HG03095 (cell line): ENCODE measurements at regions not wholly inside any gene's neighbourhood (a gene's known extent, or its start where the extent isn't known, plus 50 kb on each side); places are given as distances from the start of the nearest gene placed in this dataset.
"Not testable (repeated sequence)": the region's sequence is repeated elsewhere in the genome, so short reads cannot be mapped to it uniquely, and the experiment has no call there.

Experiments
- ATAC-seq: cut with Tn5 transposase; IDR thresholded peaks from one replicate; pipeline ENCODE4 v1.9.1; 2021; ENCODE audit warnings: moderate library complexity; ENCODE audit not compliant: unreplicated experiment

DNA sequence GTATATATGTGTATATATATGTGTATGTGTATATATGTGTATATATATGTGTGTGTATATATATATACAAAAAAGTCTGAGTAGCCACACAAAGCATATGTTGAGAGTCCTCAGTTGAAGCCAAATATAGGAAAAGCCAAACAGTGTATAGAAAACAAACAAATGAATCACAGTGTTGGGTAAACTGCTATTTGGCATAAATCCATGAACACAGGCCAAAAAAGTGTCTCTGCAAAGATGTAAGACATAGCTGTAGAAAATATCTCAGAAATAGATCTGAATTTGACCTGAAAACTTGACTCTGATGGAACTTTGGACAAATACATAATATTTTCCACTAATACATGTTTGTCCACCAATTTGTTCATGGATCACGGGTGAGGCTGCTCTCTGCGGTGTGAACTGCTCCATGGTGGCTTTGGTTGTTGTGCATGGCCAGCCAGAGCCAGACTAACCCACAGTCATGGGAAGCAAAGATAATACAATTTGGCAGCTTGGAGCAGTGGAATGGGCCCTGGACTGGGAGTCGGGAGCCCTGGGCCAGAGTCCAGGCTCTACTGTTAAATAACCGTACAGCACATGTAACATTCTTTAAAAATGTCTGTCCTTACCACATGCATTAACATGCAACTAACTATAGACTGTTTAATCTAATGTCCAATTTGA is 76.9 kb upstream of the EED start:
- no peak for ATAC-seq

GRCh38 chr11:86166287-86166686 is 78.3 kb upstream of the EED start:
- ATAC-seq: not testable (repeated sequence)

- ATAC-seq: no peak
Observed at GRCh38 chr11:86164106-86164505, 80.4 kb upstream of the EED start.

GRCh38 chr11:86163221-86163876 is 81.2 kb upstream of the EED start:
- ATAC-seq: not testable (repeated sequence)

DNA sequence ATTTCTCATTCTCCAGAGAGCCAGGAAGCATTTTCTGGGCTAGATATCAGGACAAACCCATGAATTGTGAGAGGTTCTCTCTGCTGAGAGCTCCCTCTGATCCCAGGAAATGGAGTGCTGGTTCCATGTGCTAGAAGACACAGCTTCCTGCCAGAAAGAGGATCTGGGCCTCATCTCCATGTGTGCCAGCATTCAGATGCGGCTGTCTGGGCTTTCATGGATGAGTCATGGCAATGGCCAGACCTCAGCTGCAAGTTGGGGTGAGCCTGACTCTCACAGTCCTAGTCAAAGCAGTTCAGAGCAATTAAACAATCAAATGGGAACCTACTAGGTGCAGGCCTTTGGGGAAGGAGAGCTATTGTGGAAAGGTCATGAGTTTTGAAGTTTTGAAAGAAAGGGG is 82.3 kb upstream of the EED start:
- ATAC-seq: no peak

DNA sequence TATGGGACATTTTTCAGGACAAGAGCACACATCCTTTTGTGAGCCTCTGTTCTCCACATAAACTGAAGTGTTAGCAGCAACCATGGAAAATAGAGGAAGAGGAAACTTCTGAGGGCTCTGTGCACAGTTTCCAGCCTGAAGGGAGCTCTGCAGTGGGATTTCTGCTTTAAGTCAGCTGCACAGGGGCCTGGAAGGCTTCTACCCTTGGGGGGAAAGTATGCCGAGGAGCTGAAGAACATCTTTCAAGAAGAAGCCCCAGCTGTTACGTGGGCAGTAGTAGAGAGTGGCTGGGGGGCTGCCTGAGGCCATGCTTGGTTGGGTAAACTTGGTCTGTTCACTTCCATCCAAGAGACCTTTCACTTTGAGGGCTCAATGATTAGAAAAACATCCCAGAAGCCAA is 82.7 kb upstream of the EED start:
- no peak for ATAC-seq

GRCh38 chr11:86161336-86161735 is 83.2 kb upstream of the EED start:
- ATAC-seq: no peak

GRCh38 chr11:86160541-86161149 is 83.9 kb upstream of the EED start:
- no peak for ATAC-seq

DNA sequence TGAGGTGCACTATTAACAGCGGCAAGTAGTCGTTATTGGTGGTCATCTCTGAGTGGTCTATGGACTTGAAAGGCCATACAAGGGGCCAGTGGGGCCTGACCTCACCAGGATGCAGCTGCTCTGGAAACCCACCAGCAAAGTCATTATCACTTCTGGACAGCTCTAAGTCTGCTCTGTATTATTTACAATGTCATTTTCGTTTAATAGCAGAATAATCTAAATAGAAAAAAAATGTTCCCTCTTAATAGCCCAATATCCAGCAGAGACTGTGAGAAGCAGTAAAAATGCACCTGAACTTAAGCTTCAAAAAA is 85.0 kb upstream of the EED start:
- ATAC-seq: no peak

DNA sequence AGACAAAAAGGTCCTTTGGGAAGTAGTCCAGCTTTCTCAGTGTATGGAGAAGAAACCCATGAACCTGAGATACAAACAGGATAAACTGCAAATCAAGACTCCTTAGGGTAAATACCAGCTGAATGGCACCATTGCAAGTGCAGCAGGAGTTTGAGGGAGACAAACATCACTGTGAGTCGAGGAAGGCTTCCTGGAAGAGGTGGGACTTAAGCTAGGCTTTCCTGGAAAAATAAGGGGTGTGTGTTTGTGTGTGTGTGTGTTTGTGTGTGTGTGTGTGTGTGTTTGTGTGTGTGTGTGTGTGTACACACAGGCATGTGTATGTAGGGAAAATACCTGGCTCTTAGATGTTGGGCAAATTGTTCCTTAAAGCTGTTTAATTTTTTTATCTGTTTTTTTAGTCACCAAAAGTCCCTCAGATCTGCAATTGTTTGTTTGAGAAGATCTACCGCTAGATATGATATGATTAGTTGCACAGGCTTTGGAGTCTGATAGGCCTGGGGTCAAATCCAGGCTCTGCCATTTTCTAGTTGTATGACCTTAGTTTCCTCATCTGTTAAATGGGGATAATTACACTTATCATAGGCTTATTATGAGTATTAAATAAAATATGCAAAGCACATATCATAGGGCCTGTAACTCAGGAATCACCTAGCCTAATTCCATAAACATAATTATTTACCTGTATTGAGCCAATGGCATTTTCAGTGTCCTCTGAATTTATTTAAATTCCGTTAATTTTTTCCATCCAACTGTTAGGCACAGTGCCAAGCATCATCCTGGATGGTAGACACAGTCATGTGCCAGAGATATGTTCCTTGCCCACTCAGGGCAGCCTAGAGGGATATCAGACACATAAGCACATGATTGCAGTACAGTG is 85.6 kb upstream of the EED start:
- ATAC-seq: no peak

DNA sequence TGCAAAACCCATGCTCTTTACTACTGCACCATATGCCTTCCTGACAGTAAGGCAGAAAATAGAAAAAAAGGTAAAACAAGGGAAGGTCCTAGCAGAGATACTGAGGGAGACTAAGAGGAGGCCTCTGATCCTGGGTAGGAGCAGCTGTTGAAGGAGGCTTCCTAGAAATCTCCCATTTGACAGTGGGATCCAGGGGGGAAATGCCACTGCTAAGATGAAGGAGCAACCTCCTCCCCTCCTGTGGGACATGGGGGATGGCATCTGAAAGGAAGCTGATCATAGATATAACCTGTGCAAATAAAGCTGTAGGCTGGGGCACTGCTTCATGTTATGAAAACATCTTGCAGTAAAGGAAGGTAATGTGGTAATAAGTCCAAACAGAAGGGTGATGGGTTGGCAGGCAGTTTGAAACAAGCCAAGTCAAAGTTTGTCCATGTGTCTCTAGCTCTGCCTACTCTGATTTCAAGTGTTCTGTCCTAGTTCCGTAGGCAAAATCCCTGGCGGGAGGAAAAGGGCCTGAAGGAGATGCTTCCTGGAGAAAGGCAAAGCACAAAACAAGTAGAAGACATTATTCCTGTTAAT is 86.7 kb upstream of the EED start:
- no peak for ATAC-seq

GRCh38 chr11:86156397-86156955 is 87.6 kb upstream of the PICALM start:
- ATAC-seq: no peak

DNA sequence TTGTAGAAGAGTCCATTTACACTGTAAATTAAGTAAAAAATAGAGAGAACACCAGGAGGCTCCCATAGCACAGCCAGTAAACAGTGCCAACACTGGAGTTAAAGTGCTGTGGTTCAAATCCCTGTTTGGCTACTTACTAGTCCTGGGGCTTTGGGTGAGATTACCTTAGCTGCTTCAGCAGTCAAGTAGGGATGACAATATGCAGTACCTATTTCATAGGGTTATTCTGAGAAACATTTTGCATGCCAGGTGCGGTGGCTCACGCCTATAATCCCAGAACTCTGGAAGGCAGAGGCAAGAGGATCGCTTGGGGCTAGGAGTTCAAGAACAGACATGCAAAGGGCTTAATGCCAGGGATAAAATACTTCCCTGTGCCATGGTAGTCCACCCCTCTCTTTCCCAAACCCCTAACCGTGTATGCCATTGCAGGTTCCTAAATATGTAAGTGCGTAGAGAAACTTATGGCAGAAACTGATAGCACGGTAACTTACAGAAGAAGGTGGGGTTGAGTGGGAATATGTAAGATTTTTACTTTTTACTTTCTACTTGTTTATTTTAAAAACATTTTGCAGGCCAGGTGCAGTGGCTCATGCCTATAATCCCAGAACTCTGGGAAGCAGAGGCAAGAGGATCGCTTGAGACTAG is 86.4 kb upstream of the PICALM start:
- ATAC-seq: no peak

DNA sequence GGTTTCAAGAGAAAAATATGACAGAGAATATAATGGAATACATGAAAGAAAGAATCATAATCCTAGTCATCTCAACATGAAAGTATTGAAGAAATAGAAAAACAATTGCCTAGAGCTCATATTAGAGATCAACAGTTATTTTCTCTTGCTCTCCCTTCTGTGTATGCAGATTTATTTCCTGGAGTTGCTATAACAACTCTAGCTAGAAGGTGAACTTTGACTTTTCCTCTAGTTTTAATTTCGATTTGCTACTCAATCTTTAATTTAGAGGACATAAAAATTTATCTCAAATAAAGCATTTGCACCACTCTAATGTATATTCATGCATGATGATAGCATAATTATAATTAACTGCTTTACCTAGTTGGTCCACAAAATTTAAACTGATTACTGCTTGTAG is 84.6 kb upstream of the PICALM start:
- ATAC-seq: no peak

DNA sequence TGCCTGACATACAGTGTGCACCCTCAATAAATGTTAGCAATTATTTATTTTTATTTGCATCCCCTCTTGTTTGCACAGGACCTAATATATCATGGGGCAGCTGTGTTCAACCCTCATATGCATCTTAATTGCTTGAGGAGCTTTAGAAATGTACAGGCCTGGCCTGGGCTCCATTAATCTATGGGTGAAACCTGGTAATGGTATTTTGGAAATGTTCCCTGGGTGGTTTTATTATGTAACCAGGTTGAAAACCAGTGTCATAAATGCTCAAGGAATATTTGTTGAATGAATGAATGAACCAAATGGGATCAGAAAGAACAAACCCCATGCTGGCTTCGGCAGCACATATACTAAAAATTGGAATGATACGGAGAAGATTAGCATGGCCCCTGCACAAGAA is 84.0 kb upstream of the PICALM start:
- ATAC-seq: no peak

GRCh38 chr11:86152006-86152862 is 83.3 kb upstream of the PICALM start:
- ATAC-seq: no peak

GRCh38 chr11:86151174-86152005 is 82.5 kb upstream of the PICALM start:
- ATAC-seq: no peak

GRCh38 chr11:86150847-86151173 is 81.9 kb upstream of the PICALM start:
- no peak for ATAC-seq

DNA sequence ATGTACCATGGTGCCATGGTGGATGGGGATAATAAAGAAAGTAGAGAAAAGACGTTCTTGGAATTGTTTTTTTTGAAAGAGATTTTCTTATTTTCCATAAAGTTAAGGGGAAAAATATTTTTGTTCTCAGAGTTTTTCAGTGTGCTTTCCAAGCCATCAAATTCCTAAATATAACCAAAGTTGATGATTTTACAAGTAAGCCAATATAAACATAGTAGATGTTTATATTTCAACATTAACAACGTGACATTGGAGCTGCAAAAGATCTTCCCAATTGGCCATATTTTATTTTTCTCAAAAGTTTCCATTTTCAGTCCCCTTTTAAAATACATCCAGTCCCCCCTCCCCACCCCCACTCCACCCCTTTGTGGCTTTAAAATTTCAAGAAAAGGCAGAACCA is 80.9 kb upstream of the PICALM start:
- no peak for ATAC-seq
